Progenitor cell of endocrine pancreas (in vitro differentiated cells): ENCODE measurements at regions not wholly inside any gene's neighbourhood (a gene's known extent, or its start where the extent isn't known, plus 50 kb on each side); places are given as distances from the start of the nearest gene placed in this dataset.

Experiments
- DNase-seq: peaks from one replicate; pipeline ENCODE4 v3.0.0; 2021; ENCODE audit warnings: low spot score; ENCODE audit not compliant: unreplicated experiment
- H3K27ac Mint-ChIP-seq: 2 replicates; pipeline ENCODE4 v1.8.0; 2021; ENCODE audit warnings: mild to moderate bottlenecking, moderate library complexity, mixed read lengths
- H3K27me3 Mint-ChIP-seq: 2 replicates; pipeline ENCODE4 v1.8.0; 2021; ENCODE audit warnings: mixed read lengths
- H3K36me3 Mint-ChIP-seq: 2 replicates; pipeline ENCODE4 v1.8.0; 2022; ENCODE audit warnings: mixed read lengths; ENCODE audit not compliant: insufficient read depth
- H3K4me1 Mint-ChIP-seq: 2 replicates; pipeline ENCODE4 v1.8.0; 2021; ENCODE audit warnings: low read depth, mixed read lengths
- H3K4me3 Mint-ChIP-seq: 2 replicates; pipeline ENCODE4 v1.8.0; 2021; ENCODE audit warnings: low read depth, mild to moderate bottlenecking, moderate library complexity, mixed read lengths
- H3K9me3 Mint-ChIP-seq: 2 replicates; pipeline ENCODE4 v1.8.0; 2021; ENCODE audit warnings: low read depth, mixed read lengths
- CTCF ChIP-seq: fragments of 200-600 bp; sonication (generic); IDR thresholded peaks from one replicate; pipeline ENCODE4 v1.5.0; 2021; ENCODE audit warnings: antibody characterized with exemption, mild to moderate bottlenecking; ENCODE audit not compliant: unreplicated experiment

GRCh38 chr2:133949595-133949994 is 304.3 kb upstream of the MGAT5 start:
- Mint-ChIP-seq H3K27me3 (peaks cover 8% of the 10 kb centered on the region), H3K4me3 (no peak overlapping the region), H3K36me3 (no peaks in the 10 kb centered on the region), H3K27ac (no peak overlapping the region), H3K4me1 (no peaks in the 10 kb centered on the region), H3K9me3 (no peaks in the 10 kb centered on the region)
- no peak for DNase-seq
- no peak for TF ChIP-seq CTCF

DNA sequence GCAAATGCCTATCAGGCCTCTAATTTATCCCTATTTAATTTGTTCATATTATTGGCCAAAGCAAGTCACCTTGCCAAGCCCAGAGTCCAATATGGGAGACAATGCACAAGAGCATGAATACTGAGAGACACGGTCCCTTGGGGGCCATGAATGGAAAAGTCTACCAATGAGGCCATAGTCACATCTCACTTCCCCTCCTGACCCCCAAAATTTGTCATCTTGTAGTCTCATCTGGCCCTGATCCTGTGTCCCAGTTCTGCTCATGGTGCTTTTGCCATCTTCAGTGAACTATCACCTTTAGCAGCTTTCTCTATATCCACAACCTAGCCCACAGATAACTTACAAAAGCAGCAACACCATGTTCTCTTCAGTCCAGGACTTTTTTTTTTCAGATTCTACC is 302.7 kb upstream of the MGAT5 start:
- no peak for TF ChIP-seq CTCF
- no peak overlapping the region for H3K4me3 Mint-ChIP-seq

DNA sequence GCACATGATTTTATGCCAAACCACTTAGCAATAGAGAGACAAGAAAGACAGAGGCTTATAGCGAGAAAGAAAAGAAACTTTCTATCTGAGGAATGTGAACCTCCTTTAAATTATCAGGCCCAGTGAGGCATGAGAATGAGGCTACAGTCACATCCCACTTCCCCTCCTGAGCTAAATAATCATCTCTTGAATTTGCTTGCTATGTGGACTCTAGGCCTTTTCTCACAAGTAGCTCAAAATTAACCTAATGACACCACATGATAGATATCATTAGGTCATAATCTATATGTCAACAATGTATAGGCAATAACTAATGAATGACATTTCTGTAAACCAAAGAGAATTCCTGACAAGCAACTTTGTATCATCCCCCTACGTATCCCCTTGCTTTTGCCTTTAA is 301.5 kb upstream of the MGAT5 start:
- TF ChIP-seq CTCF: no peak
- H3K4me3 Mint-ChIP-seq: no peak overlapping the region

More for the DNA sequence above, 302.7 kb upstream of the MGAT5 start:
- Mint-ChIP-seq H3K27ac (no peak overlapping the region), H3K36me3 (no peaks in the 10 kb centered on the region), H3K27me3 (peaks cover 4% of the 10 kb centered on the region), H3K9me3 (no peaks in the 10 kb centered on the region), H3K4me1 (no peaks in the 10 kb centered on the region)
- no peak for DNase-seq

DNA sequence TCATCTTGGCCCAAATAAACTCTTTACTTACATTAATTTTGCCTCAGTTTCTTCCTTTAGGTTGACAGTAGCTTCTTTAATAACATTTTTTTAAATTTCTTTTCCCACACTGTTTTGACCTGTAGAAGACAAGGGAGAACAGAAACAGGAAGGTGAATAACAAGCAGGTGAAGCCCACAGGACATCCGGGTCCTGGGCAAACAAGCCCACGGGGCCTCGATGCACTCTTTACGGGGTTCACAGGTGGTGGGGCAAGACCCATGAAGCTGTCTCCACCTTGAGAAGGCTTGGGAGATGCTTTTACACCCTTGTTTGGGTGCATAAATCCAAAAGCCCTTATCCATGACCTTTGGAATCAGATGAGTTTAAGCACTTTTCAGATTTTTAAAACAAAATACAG is 301.0 kb upstream of the MGAT5 start:
- Mint-ChIP-seq H3K4me3 (no peak overlapping the region), H3K27ac (no peak overlapping the region), H3K9me3 (no peaks in the 10 kb centered on the region), H3K4me1 (no peaks in the 10 kb centered on the region), H3K27me3 (peaks cover 8% of the 10 kb centered on the region), H3K36me3 (no peaks in the 10 kb centered on the region)
- no peak for TF ChIP-seq CTCF
- no peak for DNase-seq

More for the DNA sequence above, 301.5 kb upstream of the MGAT5 start:
- no peak for DNase-seq
- Mint-ChIP-seq H3K36me3 (no peaks in the 10 kb centered on the region), H3K4me1 (no peaks in the 10 kb centered on the region), H3K27ac (no peak overlapping the region), H3K27me3 (peaks cover 8% of the 10 kb centered on the region), H3K9me3 (no peaks in the 10 kb centered on the region)

DNA sequence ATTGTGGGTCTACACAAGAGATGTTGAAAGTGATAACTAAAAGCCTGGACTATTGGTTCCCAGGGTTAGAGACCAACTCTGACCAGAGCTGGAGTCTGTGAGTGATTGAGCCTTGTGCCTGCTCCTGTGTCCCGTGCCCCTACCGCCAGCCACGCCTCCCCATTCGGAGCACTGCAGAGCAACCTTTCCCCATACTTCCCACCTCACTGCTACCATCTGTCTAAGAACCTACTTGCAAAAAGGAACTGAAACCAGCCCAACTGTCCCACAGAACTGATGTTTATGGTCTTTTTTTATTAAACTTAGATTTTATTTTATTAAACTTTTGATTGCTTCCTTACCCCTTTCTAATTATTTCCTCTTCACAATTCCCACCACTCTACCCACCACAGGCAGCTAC is 300.3 kb upstream of the MGAT5 start:
- H3K27me3 Mint-ChIP-seq: peaks cover 8% of the 10 kb centered on the region
- H3K4me1 Mint-ChIP-seq: no peaks in the 10 kb centered on the region
- H3K27ac Mint-ChIP-seq: no peak overlapping the region
- H3K4me3 Mint-ChIP-seq: no peak overlapping the region
- no peak for TF ChIP-seq CTCF
- no peak for DNase-seq
- no peaks in the 10 kb centered on the region for H3K36me3 Mint-ChIP-seq
- no peaks in the 10 kb centered on the region for H3K9me3 Mint-ChIP-seq
